HS-5 (cell line): ENCODE measurements at regions not wholly inside any gene's neighbourhood (a gene's known extent, or its start where the extent isn't known, plus 50 kb on each side); places are given as distances from the start of the nearest gene placed in this dataset.
"Not testable (repeated sequence)": the region's sequence is repeated elsewhere in the genome, so short reads cannot be mapped to it uniquely, and the experiment has no call there.

Experiments used
- DNase-seq: peaks from one replicate; pipeline ENCODE4 v3.0.0-alpha.2; 2012; ENCODE audit warnings: low read depth

GRCh38 chr15:79156704-79157375 is 66.3 kb upstream of the RASGRF1 start:
- no peak for DNase-seq

- no peak for DNase-seq
Observed at GRCh38 chr15:79154483-79155135, 64.0 kb upstream of the RASGRF1 start.

- DNase-seq = not testable (repeated sequence)
Observed at GRCh38 chr15:79144290-79144689, 53.7 kb upstream of the RASGRF1 start.

- DNase-seq = peak; percentile 2
Observed at GRCh38 chr15:79140846-79141570, 50.4 kb upstream of the RASGRF1 start.
